Transverse colon (tissue), 4 donors: ENCODE measurements at regions not wholly inside any gene's neighbourhood (a gene's known extent, or its start where the extent isn't known, plus 50 kb on each side); places are given as distances from the start of the nearest gene placed in this dataset.

Experiments used
- DNase-seq: peaks from one replicate; pipeline ENCODE4 v3.0.0-alpha.2; 2019
- H3K27ac ChIP-seq, 4 donors: fragments of 200-600 bp; sonication (generic); 2 replicates each; pipeline ENCODE4 v1.5.1; 2016 to 2018; ENCODE audit warnings: inconsistent platforms in 4 of 4
- H3K27me3 ChIP-seq: fragments of 200-600 bp; sonication (generic); 2 replicates; pipeline ENCODE4 v1.5.1; 2017; ENCODE audit warnings: inconsistent platforms
- H3K36me3 ChIP-seq, 4 donors: fragments of 200-600 bp; sonication (generic); 2 replicates each; pipeline ENCODE4 v1.5.1; 2017 to 2019; ENCODE audit warnings: inconsistent platforms in 4 of 4
- H3K4me1 ChIP-seq, 4 donors: fragments of 200-600 bp; sonication (generic); 2 replicates each; pipeline ENCODE4 v1.5.1; 2017 to 2020; ENCODE audit warnings: inconsistent platforms in 4 of 4
- H3K4me3 ChIP-seq, 4 donors: fragments of 200-600 bp; sonication (generic); 1 replicate in 1 of 4; 2 replicates in 3 of 4; pipeline versions ENCODE4 v1.5.1 to v1.6.1; 2017 to 2019; ENCODE audit warnings: inconsistent platforms in 4 of 4
- H3K9me3 ChIP-seq, 2 donors: fragments of 200-600 bp; sonication (generic); 2 replicates each; pipeline ENCODE4 v1.5.1; 2017 to 2019; ENCODE audit warnings: inconsistent platforms in 2 of 2
- CTCF ChIP-seq, 5 experiments: fragments of 200-600 bp in 3 of 5; fragments of 450-650 bp in 2 of 5; sonication (generic) in 3 of 5; IDR thresholded peaks; 1 replicate in 2 of 5; 2 replicates in 3 of 5; pipeline ENCODE4 v1.5.1; 2016 to 2017; ENCODE audit warnings: antibody characterized with exemption in 5 of 5, inconsistent platforms in 3 of 5, mild to moderate bottlenecking in 2 of 5, moderate library complexity in 1 of 5
- EP300 ChIP-seq: sonication (generic); formaldehyde crosslinking; IDR thresholded peaks from one replicate; pipeline ENCODE4 v1.6.1; 2017; ENCODE audit warnings: antibody characterized with exemption, low read depth
- POLR2A ChIP-seq: fragments of 450-650 bp; IDR thresholded peaks from one replicate; pipeline ENCODE4 v1.6.1; 2016; ENCODE audit warnings: antibody characterized with exemption, mild to moderate bottlenecking, moderate library complexity
- POLR2AphosphoS5 ChIP-seq, 3 donors: sonication (generic); formaldehyde crosslinking; IDR thresholded peaks; one replicate each; pipeline ENCODE4 v1.6.1; 2016; ENCODE audit warnings: antibody characterized with exemption in 3 of 3
- WGBS, 2 donors: methylation state at CpG; one replicate each; pipeline ENCODE4 v1.1.5; 2018; ENCODE audit warnings: low coverage in 1 of 2; 5-methylcytosine and 5-hydroxymethylcytosine counted together
- in situ Hi-C, 4 donors: fragments of 200-750 bp; cut with MboI; loops; one replicate each; pipeline versions ENCODE4 v1.15.0 to v1.15.1; 2017; ENCODE audit warnings: low sequenced_read_pairs in 3 of 4, low pct_ligation_motif_present in 1 of 4, low pct_unique_long_range_greater_than_20kb in 1 of 4
- intact Hi-C: fragments of 100-400 bp; cut with DNase I; formaldehyde crosslinking; loops from one replicate; pipeline ENCODE4 v1.15.1; 2023; ENCODE audit warnings: low total_unique reads

GRCh38 chr2:210917465-210917864 lies 361.1 kb downstream of the CPS1 start:
- DNase-seq, result no peak
- WGBS, 2 donors, result 56 to 63% methylated on average over 4 of the region's 4 CpGs
- H3K27me3 ChIP-seq, result no peaks in the 10 kb centered on the region
- TF ChIP-seq POLR2AphosphoS5 (IDR thresholded peaks at IDR 0.05) (no peak), POLR2A (no peak), CTCF (IDR thresholded peaks at IDR 0.05) (no peak), EP300 (no peak)
- no peaks in the 10 kb centered on the region for H3K4me1 ChIP-seq
- intact Hi-C loops (no loop called here), in situ Hi-C loops (no loop called here)
- H3K4me3 ChIP-seq, result no peak overlapping the region
- H3K36me3 ChIP-seq, result no peaks in the 10 kb centered on the region
- H3K9me3 ChIP-seq, result no peaks in the 10 kb centered on the region
- no peak overlapping the region for H3K27ac ChIP-seq

DNA sequence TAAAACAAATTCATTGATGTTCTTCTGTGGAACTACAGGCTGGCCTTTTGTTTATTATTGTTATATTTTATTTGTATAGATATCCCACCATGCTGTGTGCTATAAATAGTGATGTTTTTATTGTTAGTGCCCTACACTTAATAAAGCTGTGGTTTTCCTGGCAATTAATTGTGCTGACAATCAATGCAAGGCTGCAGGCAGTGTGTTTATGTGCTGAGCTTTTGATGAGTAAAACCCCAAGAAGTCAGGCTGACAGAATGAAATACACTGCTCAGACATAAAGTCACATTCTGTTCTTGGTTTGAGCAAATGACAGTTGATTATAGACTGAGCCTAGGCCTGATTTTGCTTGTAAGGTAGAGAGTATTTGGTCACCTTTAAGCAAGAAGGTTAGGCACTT lies 362.7 kb downstream of the CPS1 start:
- H3K27me3 ChIP-seq, result no peaks in the 10 kb centered on the region

GRCh38 chr2:210922419-210922818 lies 366.0 kb downstream of the CPS1 start:
- in situ Hi-C loops, result no loop called here
- no peaks in the 10 kb centered on the region for H3K4me1 ChIP-seq
- intact Hi-C loops, result no loop called here
- no peak overlapping the region for H3K4me3 ChIP-seq
- TF ChIP-seq POLR2AphosphoS5 (IDR thresholded peaks at IDR 0.05) (no peak), POLR2A (no peak), CTCF (IDR thresholded peaks at IDR 0.05) (no peak), EP300 (no peak)
- 93 to 100% methylated on average over 1 of the region's 1 CpG for WGBS, 2 donors
- no peaks in the 10 kb centered on the region for H3K9me3 ChIP-seq
- DNase-seq, result no peak
- H3K27me3 ChIP-seq, result no peaks in the 10 kb centered on the region
- H3K36me3 ChIP-seq, result no peaks in the 10 kb centered on the region
- no peak overlapping the region for H3K27ac ChIP-seq

More for the DNA sequence above, 362.7 kb downstream of the CPS1 start:
- Histone ChIP-seq H3K27ac (no peak overlapping the region), H3K9me3 (no peaks in the 10 kb centered on the region), H3K4me3 (no peak overlapping the region), H3K36me3 (no peaks in the 10 kb centered on the region), H3K4me1 (no peaks in the 10 kb centered on the region)
- intact Hi-C loops (no loop called here), in situ Hi-C loops (no loop called here)
- TF ChIP-seq POLR2A, result no peak
- no peak for DNase-seq

GRCh38 chr2:210928714-210929113 lies 372.3 kb downstream of the CPS1 start:
- Histone ChIP-seq H3K27ac (no peak overlapping the region), H3K4me3 (no peak overlapping the region), H3K4me1 (no peaks in the 10 kb centered on the region), H3K36me3 (no peaks in the 10 kb centered on the region), H3K9me3 (no peaks in the 10 kb centered on the region), H3K27me3 (no peaks in the 10 kb centered on the region)
- in situ Hi-C loops (no loop called here), intact Hi-C loops (no loop called here)
- no peak for DNase-seq
- TF ChIP-seq CTCF (IDR thresholded peaks at IDR 0.05) (no peak), EP300 (no peak), POLR2A (no peak), POLR2AphosphoS5 (IDR thresholded peaks at IDR 0.05) (no peak)
- WGBS, 2 donors, result 31 to 46% methylated on average over 2 of the region's 2 CpGs

DNA sequence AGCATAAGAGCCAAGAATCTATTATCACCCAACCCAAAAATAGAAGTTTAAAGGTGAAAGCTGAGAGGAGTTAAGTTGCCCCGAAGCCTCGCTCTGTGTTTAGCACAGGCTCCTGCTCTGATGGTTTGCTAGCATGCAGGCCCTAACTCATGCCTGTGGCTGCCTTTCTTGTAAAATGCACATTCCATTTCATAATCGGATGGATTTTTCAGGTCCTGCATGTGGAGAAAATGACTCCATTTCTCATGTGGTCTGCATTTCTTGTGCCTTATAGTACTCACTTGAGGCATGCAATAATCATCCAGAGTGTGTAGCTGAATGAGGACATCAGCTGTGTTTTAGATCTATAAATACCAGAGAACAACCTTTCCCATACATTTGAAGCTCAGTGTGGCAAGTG lies 381.8 kb downstream of the CPS1 start:
- H3K36me3 ChIP-seq, result no peaks in the 10 kb centered on the region
- no peak overlapping the region for H3K4me3 ChIP-seq
- WGBS, 2 donors, result 75% methylated on average over 3 of the region's 3 CpGs; no CpG with 5 or more reads in 1 of the 2 donors
- H3K4me1 ChIP-seq, result no peaks in the 10 kb centered on the region
- no peak for TF ChIP-seq POLR2A
- no peak for TF ChIP-seq EP300
- H3K27me3 ChIP-seq, result no peaks in the 10 kb centered on the region
- intact Hi-C loops, result no loop called here
- H3K9me3 ChIP-seq, result no peaks in the 10 kb centered on the region
- in situ Hi-C loops, result no loop called here
- DNase-seq, result no peak
- H3K27ac ChIP-seq, result no peak overlapping the region
